Transverse colon (tissue), 4 donors: ENCODE measurements at regions not wholly inside any gene's neighbourhood (a gene's known extent, or its start where the extent isn't known, plus 50 kb on each side); places are given as distances from the start of the nearest gene placed in this dataset.

ENCODE experiments used
- EP300 ChIP-seq: sonication (generic); formaldehyde crosslinking; IDR thresholded peaks from one replicate; pipeline ENCODE4 v1.6.1; 2017; ENCODE audit warnings: antibody characterized with exemption, low read depth
- POLR2A ChIP-seq: fragments of 450-650 bp; IDR thresholded peaks from one replicate; pipeline ENCODE4 v1.6.1; 2016; ENCODE audit warnings: antibody characterized with exemption, mild to moderate bottlenecking, moderate library complexity
- POLR2AphosphoS5 ChIP-seq, 3 donors: sonication (generic); formaldehyde crosslinking; IDR thresholded peaks; one replicate each; pipeline ENCODE4 v1.6.1; 2016; ENCODE audit warnings: antibody characterized with exemption in 3 of 3
- TF ChIP-seq, protein P1 (sequence below), 5 experiments: fragments of 200-600 bp in 3 of 5; fragments of 450-650 bp in 2 of 5; sonication (generic) in 3 of 5; IDR thresholded peaks; 1 replicate in 2 of 5; 2 replicates in 3 of 5; pipeline ENCODE4 v1.5.1; 2016 to 2017; ENCODE audit warnings: antibody characterized with exemption in 5 of 5, inconsistent platforms in 3 of 5, mild to moderate bottlenecking in 2 of 5, moderate library complexity in 1 of 5

DNA sequence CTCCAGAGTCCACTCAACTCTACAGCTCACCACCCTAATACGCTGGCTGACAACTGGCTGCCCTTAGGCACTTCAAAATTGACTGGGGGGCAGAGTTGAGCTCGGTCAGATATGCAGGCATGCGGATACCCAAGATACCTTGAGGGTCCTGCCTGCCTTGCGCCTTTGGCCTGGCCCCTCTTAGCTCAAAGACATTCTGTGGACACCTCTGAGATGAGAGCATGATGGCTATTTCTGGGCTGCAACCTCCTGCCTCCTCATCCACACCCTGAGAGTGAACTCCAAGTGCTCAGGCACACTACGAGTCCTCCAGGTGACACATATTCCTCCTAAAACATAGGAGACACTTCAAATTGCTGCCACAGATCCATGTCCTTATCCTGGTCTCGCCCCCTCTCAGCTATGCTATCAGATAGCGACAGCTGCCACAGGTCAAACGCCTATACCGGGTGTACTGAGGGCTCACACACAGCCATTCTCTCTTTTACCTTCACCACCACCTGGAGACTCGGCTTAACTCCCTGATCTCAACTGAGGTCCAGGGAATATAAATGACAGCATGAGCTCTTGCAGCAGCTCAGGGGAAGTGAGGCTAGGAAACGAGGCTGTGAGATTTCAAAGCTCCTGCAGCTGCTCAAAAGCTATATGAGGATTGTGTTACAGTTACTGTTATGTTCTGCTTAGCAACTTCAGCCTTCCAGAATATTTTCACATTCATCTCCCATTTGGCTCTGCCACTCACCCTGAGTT lies 60.5 kb upstream of the TEX51 start:
- no peak for TF ChIP-seq POLR2A
- TF ChIP-seq, protein P1, sequence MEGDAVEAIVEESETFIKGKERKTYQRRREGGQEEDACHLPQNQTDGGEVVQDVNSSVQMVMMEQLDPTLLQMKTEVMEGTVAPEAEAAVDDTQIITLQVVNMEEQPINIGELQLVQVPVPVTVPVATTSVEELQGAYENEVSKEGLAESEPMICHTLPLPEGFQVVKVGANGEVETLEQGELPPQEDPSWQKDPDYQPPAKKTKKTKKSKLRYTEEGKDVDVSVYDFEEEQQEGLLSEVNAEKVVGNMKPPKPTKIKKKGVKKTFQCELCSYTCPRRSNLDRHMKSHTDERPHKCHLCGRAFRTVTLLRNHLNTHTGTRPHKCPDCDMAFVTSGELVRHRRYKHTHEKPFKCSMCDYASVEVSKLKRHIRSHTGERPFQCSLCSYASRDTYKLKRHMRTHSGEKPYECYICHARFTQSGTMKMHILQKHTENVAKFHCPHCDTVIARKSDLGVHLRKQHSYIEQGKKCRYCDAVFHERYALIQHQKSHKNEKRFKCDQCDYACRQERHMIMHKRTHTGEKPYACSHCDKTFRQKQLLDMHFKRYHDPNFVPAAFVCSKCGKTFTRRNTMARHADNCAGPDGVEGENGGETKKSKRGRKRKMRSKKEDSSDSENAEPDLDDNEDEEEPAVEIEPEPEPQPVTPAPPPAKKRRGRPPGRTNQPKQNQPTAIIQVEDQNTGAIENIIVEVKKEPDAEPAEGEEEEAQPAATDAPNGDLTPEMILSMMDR (IDR thresholded peaks at IDR 0.05), result no peak
- TF ChIP-seq EP300, result no peak
- no peak for TF ChIP-seq POLR2AphosphoS5 (IDR thresholded peaks at IDR 0.05)
